SK-N-MC (cell line): ENCODE measurements at regions not wholly inside any gene's neighbourhood (a gene's known extent, or its start where the extent isn't known, plus 50 kb on each side); places are given as distances from the start of the nearest gene placed in this dataset.

Experiments used
- EZH2 ChIP-seq: fragments of 200-600 bp; sonication (generic); IDR thresholded peaks from one replicate; pipeline ENCODE4 v1.6.1; 2017; ENCODE audit warnings: antibody characterized with exemption
- FOXP2 ChIP-seq: optimal IDR thresholded peaks from 2 replicates; pipeline ENCODE3; 2011; ENCODE audit warnings: mild to moderate bottlenecking, moderate library complexity; ENCODE audit not compliant: insufficient read depth; ENCODE audit errors: extremely low read length, control extremely low read depth
- POLR2AphosphoS5 ChIP-seq: IDR thresholded peaks from 2 replicates; pipeline ENCODE4 v1.6.1; 2012; ENCODE audit warnings: mild to moderate bottlenecking, low read depth, low read length, borderline replicate concordance

- TF ChIP-seq EZH2 (no peak), POLR2AphosphoS5 (no peak), FOXP2 (no peak)
Observed at GRCh38 chr4:46653842-46654241, 255.2 kb downstream of the COX7B2 start.
